ENCODE measurements at regions not wholly inside any gene's neighbourhood (a gene's known extent, or its start where the extent isn't known, plus 50 kb on each side); places are given as distances from the start of the nearest gene placed in this dataset.

DNA sequence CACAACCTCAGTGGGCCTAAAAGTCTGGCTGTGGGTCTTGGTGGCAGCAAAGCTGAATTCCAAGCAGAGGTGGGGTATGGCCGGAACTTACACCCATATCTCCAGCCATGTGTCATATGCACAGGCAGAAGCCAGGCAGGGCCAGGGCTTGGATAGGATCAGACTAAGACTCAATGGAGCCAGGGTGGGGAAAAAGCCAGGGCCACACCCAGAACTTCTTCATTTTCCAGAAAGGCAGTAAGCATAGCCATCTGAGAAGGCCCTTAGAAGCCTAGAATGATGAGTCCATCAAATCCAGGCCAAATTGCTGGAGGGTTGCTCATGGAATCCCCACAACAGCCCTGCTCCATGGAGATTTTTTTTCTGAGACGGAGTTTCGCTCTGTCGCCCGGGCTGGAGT, 116.2 kb upstream of the SRSF6 start:
- TF ChIP-seq, protein P1, sequence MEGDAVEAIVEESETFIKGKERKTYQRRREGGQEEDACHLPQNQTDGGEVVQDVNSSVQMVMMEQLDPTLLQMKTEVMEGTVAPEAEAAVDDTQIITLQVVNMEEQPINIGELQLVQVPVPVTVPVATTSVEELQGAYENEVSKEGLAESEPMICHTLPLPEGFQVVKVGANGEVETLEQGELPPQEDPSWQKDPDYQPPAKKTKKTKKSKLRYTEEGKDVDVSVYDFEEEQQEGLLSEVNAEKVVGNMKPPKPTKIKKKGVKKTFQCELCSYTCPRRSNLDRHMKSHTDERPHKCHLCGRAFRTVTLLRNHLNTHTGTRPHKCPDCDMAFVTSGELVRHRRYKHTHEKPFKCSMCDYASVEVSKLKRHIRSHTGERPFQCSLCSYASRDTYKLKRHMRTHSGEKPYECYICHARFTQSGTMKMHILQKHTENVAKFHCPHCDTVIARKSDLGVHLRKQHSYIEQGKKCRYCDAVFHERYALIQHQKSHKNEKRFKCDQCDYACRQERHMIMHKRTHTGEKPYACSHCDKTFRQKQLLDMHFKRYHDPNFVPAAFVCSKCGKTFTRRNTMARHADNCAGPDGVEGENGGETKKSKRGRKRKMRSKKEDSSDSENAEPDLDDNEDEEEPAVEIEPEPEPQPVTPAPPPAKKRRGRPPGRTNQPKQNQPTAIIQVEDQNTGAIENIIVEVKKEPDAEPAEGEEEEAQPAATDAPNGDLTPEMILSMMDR (IDR thresholded peaks at IDR 0.05), result no peak
- TF ChIP-seq POLR2A (IDR thresholded peaks at IDR 0.05), result no peak
- no peak for TF ChIP-seq POLR2AphosphoS5 (IDR thresholded peaks at IDR 0.05)
